Lower leg skin (tissue), 4 donors: ENCODE measurements at regions not wholly inside any gene's neighbourhood (a gene's known extent, or its start where the extent isn't known, plus 50 kb on each side); places are given as distances from the start of the nearest gene placed in this dataset.
A peak's percentile ranks its signal among the peaks of the same experiment; 100 is the strongest.

Source experiments
- DNase-seq, 2 donors: peaks; one replicate each; pipeline ENCODE4 v3.0.0-alpha.2; 2019; ENCODE audit warnings: low spot score in 2 of 2
- H3K4me3 ChIP-seq: fragments of 200-600 bp; sonication (generic); 2 replicates; pipeline ENCODE4 v1.5.1; 2017; ENCODE audit warnings: mild to moderate bottlenecking, low read depth; ENCODE audit not compliant: poor library complexity, severe bottlenecking
- POLR2A ChIP-seq, 2 donors: fragments of 450-650 bp; IDR thresholded peaks; one replicate each; pipeline ENCODE4 v1.6.1; 2016 to 2017; ENCODE audit warnings: antibody characterized with exemption in 2 of 2, mild to moderate bottlenecking in 1 of 2, moderate library complexity in 1 of 2
- WGBS, 2 donors: methylation state at CpG; one replicate each; pipeline ENCODE4 v1.1.5; 2018; 5-methylcytosine and 5-hydroxymethylcytosine counted together
- intact Hi-C: fragments of 100-400 bp; cut with DNase I; formaldehyde crosslinking; loops from one replicate; pipeline ENCODE4 v1.15.0; 2023; ENCODE audit warnings: low total_unique reads
- TF ChIP-seq, protein P1 (sequence below), 3 donors: fragments of 450-650 bp; IDR thresholded peaks; one replicate each; pipeline ENCODE4 v1.5.1; 2016; ENCODE audit warnings: antibody characterized with exemption in 3 of 3, mild to moderate bottlenecking in 3 of 3, moderate library complexity in 2 of 3

DNA sequence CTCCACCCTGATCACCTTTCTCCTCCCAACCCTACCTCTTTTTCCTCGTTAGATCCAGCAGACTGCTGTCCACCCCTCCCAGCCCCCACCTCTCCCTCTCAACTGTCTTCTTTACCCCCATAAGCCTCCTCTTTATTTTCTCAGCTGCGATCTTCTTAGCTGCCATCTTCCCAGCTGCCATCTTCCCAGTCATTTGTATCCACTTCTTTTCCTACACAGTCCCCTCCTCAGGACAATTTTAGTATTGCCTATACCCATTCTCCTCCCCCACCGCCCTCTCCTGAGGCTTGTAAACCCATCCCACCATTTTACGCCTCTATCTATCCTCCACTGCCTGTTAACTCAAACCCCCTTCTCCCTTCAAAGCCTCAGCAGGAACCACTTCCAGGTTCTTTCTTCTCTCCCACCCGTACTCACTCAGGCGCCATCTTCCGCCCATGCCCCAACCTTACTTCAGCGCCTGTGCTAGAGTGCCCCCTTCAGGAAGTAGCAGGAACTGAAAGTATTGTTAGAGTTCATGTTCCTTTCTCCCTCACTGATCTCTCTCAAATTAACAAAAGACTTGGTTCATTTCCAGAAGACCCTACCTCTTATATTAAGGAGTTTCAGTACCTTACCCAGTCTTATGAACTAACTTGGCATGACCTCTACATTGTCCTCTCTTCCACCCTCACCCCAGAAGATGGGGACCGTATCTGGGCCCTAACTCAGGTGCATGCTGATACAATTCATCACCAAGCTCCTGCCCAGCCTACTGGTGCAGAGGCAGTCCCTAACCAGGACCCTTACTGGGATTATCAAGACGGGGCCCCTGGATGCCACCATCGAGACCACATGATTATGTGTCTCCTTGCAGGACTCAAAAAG, 236.0 kb downstream of the ADGRG6 start:
- 83 to 84% methylated on average over 11 of the region's 11 CpGs for WGBS, 2 donors
- intact Hi-C loops: no loop called here
- DNase-seq: no peak
- no peak overlapping the region for H3K4me3 ChIP-seq
- TF ChIP-seq, protein P1, sequence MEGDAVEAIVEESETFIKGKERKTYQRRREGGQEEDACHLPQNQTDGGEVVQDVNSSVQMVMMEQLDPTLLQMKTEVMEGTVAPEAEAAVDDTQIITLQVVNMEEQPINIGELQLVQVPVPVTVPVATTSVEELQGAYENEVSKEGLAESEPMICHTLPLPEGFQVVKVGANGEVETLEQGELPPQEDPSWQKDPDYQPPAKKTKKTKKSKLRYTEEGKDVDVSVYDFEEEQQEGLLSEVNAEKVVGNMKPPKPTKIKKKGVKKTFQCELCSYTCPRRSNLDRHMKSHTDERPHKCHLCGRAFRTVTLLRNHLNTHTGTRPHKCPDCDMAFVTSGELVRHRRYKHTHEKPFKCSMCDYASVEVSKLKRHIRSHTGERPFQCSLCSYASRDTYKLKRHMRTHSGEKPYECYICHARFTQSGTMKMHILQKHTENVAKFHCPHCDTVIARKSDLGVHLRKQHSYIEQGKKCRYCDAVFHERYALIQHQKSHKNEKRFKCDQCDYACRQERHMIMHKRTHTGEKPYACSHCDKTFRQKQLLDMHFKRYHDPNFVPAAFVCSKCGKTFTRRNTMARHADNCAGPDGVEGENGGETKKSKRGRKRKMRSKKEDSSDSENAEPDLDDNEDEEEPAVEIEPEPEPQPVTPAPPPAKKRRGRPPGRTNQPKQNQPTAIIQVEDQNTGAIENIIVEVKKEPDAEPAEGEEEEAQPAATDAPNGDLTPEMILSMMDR (IDR thresholded peaks at IDR 0.05): no peak
- TF ChIP-seq POLR2A (IDR thresholded peaks at IDR 0.05): no peak

DNA sequence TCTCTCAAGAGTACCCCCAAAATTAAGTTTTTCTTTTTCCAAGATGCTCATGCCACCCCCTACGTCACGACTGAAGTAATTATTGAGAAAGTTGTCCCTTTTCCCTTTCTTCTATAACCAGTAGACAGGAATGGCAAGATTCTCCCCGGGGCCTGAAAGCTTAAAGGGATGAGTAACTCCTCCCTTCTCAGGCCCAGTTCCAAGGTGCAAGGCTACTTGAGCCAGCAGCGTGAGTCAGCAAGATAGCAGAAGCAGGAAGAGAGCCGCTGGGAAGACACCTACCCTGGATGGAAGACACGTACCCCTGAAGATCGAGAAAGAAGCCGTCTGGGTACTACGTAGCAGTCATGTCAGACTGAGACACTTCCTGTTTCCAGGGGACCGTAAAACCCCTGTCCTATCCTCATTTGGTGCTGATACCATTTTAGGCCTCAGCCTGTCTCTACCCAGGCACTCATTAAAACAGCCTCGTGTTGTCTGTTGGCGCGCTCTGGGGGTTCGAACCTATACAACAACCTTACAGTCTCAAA, 241.0 kb downstream of the ADGRG6 start:
- DNase-seq: peak; percentile 60 to 90
- H3K4me3 ChIP-seq: no peak overlapping the region
- intact Hi-C loops: no loop called here

DNA sequence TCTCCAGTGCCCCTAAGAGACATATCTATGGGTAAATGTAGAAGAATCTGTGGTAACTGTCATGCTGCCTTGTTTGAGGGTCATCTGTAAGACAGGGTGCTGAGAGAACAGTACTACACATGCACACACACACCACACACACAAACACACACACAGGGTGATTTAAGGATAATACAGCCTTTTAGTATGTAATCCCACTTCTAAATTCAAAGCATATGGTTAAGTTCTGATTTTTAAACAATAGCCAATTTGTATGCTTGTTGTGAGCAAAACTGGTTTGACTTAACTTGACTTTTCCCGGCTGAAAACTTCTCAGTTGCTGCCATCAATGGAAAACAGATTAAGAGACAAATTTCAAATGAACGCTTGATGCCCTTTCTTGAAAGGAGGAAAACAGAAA, 241.8 kb downstream of the ADGRG6 start:
- intact Hi-C loops: no loop called here
- TF ChIP-seq POLR2A (IDR thresholded peaks at IDR 0.05): no peak
- TF ChIP-seq, protein P1 (IDR thresholded peaks at IDR 0.05): no peak
- 34 to 73% methylated on average over 2 of the region's 2 CpGs for WGBS, 2 donors
- H3K4me3 ChIP-seq: no peak overlapping the region
- no peak for DNase-seq

More for the DNA sequence above, 241.0 kb downstream of the ADGRG6 start:
- WGBS, 2 donors: 52 to 56% methylated on average over 14 of the region's 14 CpGs
- TF ChIP-seq, protein P1 (IDR thresholded peaks at IDR 0.05): no peak
- TF ChIP-seq POLR2A (IDR thresholded peaks at IDR 0.05): no peak

DNA sequence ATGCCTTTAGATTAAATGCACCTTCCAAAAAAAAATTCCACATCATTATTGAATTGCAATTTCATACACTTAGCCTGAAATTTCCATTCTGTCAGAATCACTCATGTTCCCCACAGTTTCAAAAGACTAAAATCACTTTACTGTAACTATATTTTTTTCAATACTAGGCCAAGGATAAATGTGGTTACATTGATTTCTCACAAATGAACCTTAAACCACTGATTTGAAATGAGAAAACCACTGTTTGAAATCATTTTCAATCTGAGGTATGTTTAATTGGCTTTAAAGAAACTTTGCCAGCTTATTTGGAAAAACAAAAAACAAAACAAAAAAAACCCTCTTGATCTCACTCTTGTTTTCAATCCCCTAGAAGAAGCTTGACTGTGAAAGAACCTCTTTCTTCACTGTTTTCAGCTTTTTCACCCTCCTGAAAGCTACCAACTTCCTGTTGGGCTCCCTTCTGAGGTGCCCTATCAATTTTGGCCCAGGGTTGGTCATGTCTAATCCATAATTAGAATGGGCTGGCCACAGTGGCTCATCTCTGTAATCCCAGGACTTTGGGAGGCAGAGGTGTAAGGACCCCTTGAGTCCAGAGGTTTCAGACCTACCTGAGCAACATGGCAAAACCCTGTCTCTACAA, 242.5 kb downstream of the ADGRG6 start:
- H3K4me3 ChIP-seq: no peak overlapping the region

DNA sequence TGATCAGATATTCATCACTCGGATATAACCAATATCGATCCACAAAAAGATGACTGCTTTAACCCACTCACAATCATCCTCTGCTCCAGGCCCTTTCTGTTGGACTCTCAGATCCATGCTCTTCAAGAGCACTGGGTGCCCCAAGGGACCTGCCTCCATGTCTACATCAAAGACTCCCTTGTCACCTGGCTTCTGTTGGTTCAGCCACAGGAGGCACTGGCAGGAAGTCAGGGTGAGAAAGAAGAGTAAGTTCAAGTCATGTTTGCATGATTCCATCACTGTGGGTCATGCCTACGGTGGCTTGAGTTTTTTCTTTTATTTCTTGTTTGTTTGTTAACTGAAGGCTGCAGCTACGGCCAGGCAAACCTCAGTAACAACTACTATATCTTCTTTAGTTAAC, 243.3 kb downstream of the ADGRG6 start:
- no peak overlapping the region for H3K4me3 ChIP-seq
- no peak for DNase-seq
- TF ChIP-seq POLR2A (IDR thresholded peaks at IDR 0.05): no peak
- TF ChIP-seq, protein P1 (IDR thresholded peaks at IDR 0.05): no peak
- 84 to 91% methylated on average over 4 of the region's 4 CpGs for WGBS, 2 donors
- intact Hi-C loops: no loop called here

More for the DNA sequence above, 242.5 kb downstream of the ADGRG6 start:
- no peak for DNase-seq
- TF ChIP-seq POLR2A (IDR thresholded peaks at IDR 0.05): no peak
- TF ChIP-seq, protein P1 (IDR thresholded peaks at IDR 0.05): no peak
- intact Hi-C loops: no loop called here
